ENCODE measurements at regions not wholly inside any gene's neighbourhood (a gene's known extent, or its start where the extent isn't known, plus 50 kb on each side); places are given as distances from the start of the nearest gene placed in this dataset.

DNA sequence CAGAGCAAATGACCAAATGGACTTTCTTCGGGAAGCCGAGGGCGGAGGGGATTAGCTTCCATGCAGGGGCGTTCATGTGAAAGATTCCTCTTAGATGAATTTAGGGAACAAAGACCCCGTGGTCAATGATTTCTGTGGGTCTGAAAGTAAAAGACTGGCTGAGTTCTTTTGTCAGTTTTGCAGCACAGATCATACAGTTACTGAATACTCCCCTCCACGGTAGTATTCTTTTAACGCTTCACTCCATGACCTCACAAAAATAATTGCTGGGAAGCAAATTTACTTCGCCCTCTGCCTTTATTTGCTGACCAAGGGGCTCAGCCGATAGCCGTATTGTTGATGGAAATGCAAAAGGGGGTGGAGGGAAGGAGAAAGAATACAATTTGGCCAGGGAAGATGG lies 86.0 kb upstream of the SALL4 start:
- Histone ChIP-seq H3K27ac (no peak overlapping the region), H3K27me3 (no peaks in the 10 kb centered on the region), H3K36me3 (ENCODE audit: low read depth, missing control alignments) (no peaks in the 10 kb centered on the region), H3K9me3 (no peaks in the 10 kb centered on the region), H3K4me1 (no peaks in the 10 kb centered on the region), H3K4me3 (no peak overlapping the region)
- no peak for DNase-seq
- intact Hi-C loops (cut with DNase I; ENCODE audit: low total_unique reads), result no loop called here
- no peak for TF ChIP-seq POLR2A (IDR thresholded peaks at IDR 0.05)
- TF ChIP-seq, protein P1, sequence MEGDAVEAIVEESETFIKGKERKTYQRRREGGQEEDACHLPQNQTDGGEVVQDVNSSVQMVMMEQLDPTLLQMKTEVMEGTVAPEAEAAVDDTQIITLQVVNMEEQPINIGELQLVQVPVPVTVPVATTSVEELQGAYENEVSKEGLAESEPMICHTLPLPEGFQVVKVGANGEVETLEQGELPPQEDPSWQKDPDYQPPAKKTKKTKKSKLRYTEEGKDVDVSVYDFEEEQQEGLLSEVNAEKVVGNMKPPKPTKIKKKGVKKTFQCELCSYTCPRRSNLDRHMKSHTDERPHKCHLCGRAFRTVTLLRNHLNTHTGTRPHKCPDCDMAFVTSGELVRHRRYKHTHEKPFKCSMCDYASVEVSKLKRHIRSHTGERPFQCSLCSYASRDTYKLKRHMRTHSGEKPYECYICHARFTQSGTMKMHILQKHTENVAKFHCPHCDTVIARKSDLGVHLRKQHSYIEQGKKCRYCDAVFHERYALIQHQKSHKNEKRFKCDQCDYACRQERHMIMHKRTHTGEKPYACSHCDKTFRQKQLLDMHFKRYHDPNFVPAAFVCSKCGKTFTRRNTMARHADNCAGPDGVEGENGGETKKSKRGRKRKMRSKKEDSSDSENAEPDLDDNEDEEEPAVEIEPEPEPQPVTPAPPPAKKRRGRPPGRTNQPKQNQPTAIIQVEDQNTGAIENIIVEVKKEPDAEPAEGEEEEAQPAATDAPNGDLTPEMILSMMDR (IDR thresholded peaks at IDR 0.05), result no peak
- 79 to 87% methylated on average over 10 of the region's 10 CpGs for WGBS, 2 donors

DNA sequence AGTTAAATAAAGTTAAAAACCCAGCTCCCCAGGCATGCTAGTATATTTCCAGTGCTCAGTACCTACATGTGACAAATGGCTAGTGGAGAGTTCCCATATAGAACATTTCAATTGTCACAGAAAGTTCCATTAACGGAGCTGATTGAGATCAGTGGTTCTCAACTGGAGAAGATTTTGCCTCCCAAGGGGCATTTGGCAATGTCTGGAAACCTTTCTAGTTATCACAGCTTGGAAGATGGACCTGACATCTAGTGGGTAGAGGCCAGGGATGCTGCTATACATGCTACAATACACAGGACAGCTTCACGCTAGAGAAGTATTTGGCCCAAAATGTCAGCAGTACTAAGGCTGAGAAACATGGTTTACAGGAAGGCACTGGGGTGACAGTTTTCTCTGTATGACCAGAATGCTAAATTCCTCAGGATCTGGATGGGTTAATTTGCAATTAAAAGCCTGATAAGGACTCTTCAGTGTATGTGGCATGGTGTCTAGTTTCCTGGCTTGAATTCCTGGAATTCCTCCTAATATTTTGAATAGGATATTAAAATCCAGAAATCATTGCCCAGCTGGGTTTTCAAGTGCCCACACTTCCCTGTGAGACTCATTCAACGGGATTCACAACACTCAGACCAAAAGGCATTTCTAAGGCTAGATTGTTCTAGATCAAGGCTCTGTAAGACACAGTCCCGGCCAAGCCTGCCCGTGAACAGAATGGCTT lies 84.7 kb upstream of the SALL4 start:
- TF ChIP-seq, protein P1 (IDR thresholded peaks at IDR 0.05), result no peak
- TF ChIP-seq POLR2A (IDR thresholded peaks at IDR 0.05), result no peak
- no peak for DNase-seq
- Histone ChIP-seq H3K9me3 (no peaks in the 10 kb centered on the region), H3K27me3 (no peaks in the 10 kb centered on the region), H3K36me3 (ENCODE audit: low read depth, missing control alignments) (no peaks in the 10 kb centered on the region), H3K4me3 (no peak overlapping the region), H3K4me1 (no peaks in the 10 kb centered on the region), H3K27ac (no peak overlapping the region)
- intact Hi-C loops (cut with DNase I; ENCODE audit: low total_unique reads), result no loop called here
- 76 to 88% methylated on average over 5 of the region's 5 CpGs for WGBS, 2 donors

DNA sequence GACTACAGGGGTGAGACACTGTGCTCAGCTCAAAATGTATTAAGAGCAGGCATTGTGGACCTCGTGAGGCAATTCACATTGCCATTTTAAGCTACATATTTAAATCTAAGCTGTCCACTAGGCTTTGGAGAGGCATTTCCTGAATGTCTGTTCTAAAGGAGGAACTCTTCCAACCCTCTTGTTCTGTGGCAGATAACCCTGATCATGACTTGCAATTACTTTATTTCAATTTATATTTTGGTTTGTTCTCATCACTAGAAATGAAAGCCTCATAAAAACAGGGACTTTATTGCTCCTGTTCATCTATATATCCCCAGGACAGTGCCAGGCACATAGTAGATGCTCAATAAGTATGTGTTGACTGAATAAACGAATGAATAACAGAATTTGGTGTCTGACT lies 84.0 kb upstream of the SALL4 start:
- TF ChIP-seq, protein P1 (IDR thresholded peaks at IDR 0.05), result no peak
- no peak for TF ChIP-seq POLR2A (IDR thresholded peaks at IDR 0.05)
- Histone ChIP-seq H3K27me3 (no peaks in the 10 kb centered on the region), H3K27ac (no peak overlapping the region), H3K36me3 (ENCODE audit: low read depth, missing control alignments) (no peaks in the 10 kb centered on the region), H3K4me3 (no peak overlapping the region), H3K4me1 (no peaks in the 10 kb centered on the region), H3K9me3 (no peaks in the 10 kb centered on the region)
- intact Hi-C loops (cut with DNase I; ENCODE audit: low total_unique reads), result no loop called here
- 81 to 89% methylated on average over 2 of the region's 2 CpGs for whole genome bisulfite sequencing, 2 donors
- no peak for DNase-seq

DNA sequence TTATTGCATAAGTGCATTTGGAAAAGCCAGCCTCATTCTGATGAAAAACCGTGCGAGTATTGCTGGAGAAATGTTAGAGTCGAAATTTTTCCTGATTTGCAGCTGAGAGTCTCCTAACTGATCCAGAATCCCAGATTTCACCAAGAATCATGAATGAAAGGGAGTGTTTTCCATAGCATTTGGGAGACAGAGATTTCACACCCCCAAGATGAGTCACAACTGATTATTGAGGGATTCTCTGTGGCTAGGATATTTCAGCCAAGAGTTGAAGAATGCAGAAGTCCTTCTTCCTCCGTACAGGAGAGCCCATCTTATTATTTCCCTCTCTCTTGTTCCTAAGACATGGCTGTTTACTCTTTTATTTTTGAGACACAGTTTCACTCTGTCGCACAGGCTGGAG lies 82.2 kb upstream of the SALL4 start:
- 74 to 78% methylated on average over 5 of the region's 5 CpGs for WGBS, 2 donors
- TF ChIP-seq, protein P1 (IDR thresholded peaks at IDR 0.05), result no peak
- TF ChIP-seq POLR2A (IDR thresholded peaks at IDR 0.05), result no peak

DNA sequence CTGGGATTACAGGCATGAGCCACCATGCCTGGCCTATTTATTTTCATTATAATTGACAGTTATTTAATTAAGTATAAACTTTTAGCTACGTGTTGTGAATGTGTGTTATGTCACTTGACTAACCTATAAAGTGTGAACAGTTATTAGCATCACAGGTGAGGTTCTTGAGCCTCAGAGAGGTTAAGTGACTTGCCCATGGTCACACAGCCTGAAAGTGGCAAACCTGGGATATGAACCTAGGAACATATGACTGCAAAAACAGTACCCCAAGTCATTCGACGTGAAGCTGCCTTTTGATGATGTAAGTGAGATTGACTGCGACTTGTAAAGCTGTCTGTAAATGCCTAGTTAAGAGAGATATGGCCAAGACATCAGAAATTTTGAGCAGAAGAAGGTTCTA lies 77.9 kb upstream of the SALL4 start:
- no peaks in the 10 kb centered on the region for H3K27me3 ChIP-seq
- no peak for DNase-seq
- no peaks in the 10 kb centered on the region for H3K36me3 ChIP-seq (ENCODE audit: low read depth, missing control alignments)
- no peak overlapping the region for H3K27ac ChIP-seq
- 86 to 89% methylated on average over 4 of the region's 4 CpGs for WGBS, 2 donors
- intact Hi-C loops (cut with DNase I; ENCODE audit: low total_unique reads), result no loop called here
- H3K4me1 ChIP-seq, result no peaks in the 10 kb centered on the region
- no peaks in the 10 kb centered on the region for H3K9me3 ChIP-seq
- no peak for TF ChIP-seq POLR2A (IDR thresholded peaks at IDR 0.05)
- TF ChIP-seq, protein P1 (IDR thresholded peaks at IDR 0.05), result no peak
- H3K4me3 ChIP-seq, result no peak overlapping the region

More for the DNA sequence above, 82.2 kb upstream of the SALL4 start:
- Histone ChIP-seq H3K4me1 (no peaks in the 10 kb centered on the region), H3K36me3 (ENCODE audit: low read depth, missing control alignments) (no peaks in the 10 kb centered on the region), H3K27me3 (no peaks in the 10 kb centered on the region), H3K4me3 (no peak overlapping the region), H3K9me3 (no peaks in the 10 kb centered on the region), H3K27ac (no peak overlapping the region)
- DNase-seq, result no peak
- intact Hi-C loops (cut with DNase I; ENCODE audit: low total_unique reads), result no loop called here

Data from testis (tissue), 2 donors.